Fibroblast of gingiva (primary cell): ENCODE measurements at regions not wholly inside any gene's neighbourhood (a gene's known extent, or its start where the extent isn't known, plus 50 kb on each side); places are given as distances from the start of the nearest gene placed in this dataset.
"Not testable (repeated sequence)": the region's sequence is repeated elsewhere in the genome, so short reads cannot be mapped to it uniquely, and the experiment has no call there.

Experiments used
- DNase-seq: peaks from one replicate; pipeline ENCODE4 v3.0.0-alpha.2; 2011; ENCODE audit warnings: low read depth

DNA sequence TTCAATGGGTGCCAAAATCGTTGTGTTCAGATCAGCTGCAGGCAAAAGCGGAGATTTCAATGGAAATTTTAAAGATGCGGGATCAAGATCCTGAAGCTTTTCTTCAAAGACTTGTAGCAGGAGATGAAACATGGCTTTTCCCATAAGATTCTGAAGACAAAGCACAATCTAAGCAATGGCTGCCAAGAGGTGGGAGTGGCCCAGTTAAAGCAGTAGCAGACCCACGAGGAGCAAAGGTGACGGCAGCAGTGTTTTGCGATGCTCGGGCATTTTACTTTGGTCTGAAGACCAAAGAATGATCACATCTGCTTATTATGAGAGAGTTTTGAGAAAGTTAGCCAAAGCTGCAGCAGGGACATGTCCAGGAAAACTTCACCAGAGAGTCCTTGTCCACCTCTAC is 222.9 kb downstream of the DSC3 start:
- DNase-seq: no peak

DNA sequence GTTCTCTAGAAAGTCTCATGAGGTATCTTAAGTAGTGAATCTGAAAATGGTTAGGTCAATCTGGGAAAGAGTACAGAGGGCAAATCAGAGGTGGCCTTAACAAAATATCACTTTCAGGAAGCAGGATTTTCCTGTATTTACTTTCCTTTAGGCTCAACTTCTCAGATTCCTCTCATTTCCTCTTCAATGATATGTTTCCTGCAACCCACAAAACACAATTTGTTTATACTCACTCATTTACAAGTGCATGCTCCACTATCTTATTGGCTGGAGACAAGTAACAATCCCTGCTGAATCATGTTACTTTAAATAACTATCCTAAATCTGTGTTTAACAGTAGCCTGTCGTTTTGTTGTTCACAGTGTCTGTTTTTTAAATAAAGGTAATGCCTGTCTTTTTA is 228.1 kb downstream of the DSC3 start:
- no peak for DNase-seq

DNA sequence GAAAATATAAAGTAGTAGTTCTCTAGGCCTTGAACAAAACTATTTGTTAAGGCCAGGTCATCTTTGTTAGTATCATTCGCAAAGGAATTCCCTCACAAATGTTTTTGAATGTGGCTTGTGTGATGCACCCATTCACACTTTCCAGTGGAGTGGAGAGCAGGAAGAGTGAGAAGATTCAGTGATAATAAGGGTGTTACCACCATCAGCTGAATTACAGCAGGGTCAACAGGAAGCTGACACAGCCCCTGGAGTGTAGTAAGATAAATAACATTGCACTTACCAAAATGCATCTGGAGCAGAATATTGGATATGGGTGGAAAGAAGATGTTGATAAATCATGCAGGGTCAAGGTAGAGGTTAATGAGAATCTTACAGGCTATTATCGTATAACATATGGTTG is 231.0 kb downstream of the DSC3 start:
- DNase-seq: no peak

DNA sequence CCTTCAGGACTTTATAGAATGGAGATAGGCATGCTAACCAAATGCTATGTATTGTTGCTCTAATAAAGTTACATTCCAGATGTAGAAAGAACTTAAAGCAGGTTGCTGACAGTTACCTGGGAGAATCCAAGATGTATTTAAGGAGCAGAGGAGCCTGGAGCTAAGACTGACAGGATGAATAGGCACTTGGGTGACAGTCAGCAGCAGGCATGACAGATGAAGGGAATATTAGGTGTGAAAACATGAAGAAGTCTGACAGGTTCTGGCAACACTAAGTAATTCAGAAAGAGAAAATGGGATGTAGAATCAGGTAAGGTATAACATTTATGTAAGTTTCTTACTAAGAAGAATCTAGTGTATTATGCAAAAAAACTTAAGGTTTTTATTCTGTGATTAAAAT is 232.0 kb downstream of the DSC3 start:
- DNase-seq: no peak

DNA sequence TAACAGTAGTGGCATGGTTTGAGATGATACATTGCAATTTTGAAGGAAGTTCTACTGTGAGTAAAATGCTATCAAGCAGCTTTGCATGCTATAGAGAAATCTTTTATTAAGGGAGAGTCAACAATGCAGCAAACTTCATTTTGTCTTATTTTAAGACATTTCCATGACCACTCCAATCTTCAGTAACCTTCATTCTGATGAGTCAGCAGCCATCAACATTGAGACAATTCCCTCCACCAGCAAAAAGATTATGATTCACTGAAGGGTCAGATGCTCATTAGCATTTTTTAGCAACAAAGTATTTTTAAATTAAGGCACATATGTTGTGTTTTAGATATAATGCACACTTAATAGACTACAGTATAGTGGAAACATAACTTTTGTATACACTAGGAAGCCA is 235.7 kb downstream of the DSC3 start:
- DNase-seq: no peak

DNA sequence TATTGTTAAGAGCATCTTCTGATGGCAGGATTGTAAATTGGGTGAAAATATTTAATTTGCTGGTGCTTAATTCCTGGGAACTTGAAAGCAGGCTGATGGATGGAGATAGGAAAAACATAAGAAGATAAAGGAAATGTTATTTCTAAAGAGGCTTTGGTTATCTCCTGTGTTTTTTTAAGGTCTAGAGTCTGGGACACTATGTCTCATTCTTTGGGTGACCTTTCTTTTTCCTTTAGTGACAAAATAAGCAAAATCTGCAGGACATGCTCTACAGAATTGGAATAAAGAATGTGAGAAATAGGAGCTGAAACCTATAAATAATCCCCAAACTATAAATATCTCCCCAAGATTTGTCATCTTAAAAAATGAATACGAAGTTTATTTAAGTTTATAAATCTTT is 241.7 kb downstream of the DSC3 start:
- DNase-seq: no peak

DNA sequence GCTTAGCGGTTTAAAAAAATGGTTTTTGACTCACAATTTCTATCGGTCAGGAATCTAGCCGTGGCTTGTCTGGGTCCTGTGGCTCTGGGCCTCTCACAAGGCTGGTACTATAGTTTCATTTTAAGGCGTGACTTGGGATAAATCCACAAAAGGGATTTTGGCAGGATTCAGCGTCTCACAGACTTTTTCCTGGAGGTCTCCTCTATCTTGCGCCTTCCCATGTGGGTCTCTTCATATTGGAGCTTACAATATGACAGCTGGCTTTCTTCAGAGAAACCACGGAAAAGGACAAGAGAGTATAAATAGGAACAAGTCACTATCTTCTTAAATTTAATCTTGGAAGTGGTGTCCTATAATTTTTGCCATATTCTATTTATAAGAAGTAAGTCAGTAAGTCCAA is 250.5 kb downstream of the DSC3 start:
- DNase-seq: no peak

DNA sequence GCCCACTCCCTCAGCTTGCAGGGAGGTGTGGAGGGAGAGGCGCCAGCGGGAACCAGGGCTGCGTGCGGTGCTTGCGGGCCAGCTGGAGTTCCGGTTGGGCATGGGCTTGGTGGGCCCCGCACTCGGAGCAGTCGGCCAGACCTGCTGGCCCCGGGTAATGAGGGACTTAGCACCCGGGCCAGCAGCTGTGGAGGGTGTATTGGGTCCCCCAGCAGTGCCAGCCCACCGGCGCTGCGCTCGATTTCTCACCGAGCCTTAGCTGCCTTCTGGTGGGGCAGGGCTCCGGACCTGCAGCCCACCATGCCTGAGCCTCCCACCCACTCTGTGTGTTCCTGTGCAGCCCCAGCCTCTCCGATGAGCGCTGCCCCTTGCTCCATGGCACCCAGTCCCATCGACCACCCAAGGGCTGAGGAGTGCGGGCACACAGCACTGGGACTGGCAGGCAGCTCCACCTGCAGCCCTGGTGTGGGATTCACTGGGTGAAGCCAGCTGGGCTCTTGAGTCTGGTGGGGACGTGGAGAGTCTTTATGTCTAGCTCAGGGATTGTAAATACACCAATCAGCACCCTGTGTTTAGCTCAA is 254.0 kb downstream of the DSC3 start:
- DNase-seq: not testable (repeated sequence)

DNA sequence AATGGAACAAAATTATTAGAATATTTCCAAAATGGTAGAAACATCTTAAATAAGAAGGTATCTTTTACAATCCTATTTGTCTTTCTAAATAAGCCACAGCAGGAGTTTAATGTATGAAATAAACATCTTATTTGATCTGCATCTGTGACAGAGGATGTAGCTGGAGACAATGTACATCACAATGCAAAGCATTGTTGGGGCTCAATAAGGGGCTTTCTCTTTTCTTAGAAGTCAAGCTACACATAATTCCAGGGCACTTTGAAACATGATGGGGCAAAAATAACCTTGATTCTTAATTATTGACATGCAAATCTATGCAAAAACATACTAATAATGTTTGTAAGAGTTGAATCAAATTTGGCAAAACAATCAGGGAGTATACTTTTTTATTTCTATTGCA is 255.1 kb downstream of the DSC3 start:
- no peak for DNase-seq

DNA sequence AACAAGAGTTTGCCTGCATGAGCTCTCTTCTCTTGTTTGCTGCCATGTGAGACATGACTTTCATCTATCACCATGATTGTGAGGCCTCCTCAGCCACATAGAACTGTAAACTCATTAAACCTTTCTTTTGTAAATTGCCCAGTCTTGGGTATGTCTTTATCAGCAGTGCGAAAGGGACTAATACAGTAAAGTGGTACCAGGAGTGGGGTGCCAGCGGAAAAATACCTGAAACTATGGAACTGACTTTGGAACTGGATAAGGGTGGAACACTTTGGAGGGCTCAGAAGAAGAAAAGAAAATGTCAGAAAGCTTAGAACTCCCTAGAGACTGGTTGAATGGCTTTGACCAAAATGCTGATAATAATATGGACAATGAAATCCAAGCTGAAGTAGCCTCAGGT is 260.9 kb downstream of the DSC3 start:
- no peak for DNase-seq

DNA sequence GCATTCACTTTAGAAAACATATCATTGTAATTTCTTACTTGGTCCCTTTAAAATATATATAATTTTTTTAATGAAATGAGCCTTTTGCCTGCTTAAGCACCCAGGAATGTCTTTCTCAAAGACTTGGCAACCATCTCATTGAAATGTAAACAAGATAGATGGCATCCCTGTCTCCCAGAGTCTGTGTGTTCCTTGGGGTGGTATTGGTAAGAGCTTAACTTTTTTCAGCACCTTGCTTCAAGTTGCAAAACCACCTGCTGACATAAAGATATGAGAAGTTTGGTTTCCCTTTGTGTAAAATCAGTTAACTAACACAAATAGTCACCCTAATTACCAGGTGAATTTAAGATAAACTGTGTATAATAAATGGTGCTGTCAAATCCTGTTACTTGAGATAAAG is 266.9 kb downstream of the DSC3 start:
- no peak for DNase-seq

DNA sequence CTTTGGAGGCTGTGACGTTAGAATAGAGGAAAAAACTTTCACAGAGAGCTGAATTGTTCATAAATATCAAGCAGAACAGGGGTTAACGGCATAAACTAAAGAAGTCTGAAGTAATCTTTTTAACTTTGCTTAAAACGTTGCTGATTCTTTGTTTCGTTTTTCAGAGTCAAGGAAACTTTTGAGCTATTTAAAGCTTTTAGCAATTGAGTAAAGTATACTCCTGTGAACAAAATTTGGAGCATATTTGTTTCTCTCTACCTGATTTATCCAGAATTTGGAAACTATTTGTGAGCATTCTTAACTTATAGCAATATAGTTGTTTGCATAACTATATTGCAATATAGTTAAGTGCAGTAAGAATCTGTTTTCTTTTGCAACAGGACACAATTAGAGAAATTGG is 270.4 kb downstream of the DSC3 start:
- DNase-seq: not testable (repeated sequence)

DNA sequence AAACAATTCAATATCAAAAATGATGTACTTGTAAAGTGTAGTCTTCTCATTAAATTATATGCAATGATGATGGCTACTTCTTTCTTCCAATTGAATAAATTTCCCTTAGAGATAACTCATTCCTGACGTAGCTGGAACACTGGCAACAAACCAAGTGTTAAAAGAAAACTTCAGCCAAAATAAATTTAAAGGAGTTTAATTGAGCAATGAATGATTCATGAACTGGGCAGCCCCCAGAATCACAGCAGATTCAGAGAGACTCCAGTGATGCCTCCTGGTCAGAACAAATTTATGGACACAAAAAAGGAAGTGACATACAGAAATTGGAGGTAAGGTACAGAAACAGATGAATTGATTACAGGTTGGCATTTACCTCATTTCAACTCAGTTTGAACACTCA is 276.5 kb downstream of the DSC3 start:
- no peak for DNase-seq

DNA sequence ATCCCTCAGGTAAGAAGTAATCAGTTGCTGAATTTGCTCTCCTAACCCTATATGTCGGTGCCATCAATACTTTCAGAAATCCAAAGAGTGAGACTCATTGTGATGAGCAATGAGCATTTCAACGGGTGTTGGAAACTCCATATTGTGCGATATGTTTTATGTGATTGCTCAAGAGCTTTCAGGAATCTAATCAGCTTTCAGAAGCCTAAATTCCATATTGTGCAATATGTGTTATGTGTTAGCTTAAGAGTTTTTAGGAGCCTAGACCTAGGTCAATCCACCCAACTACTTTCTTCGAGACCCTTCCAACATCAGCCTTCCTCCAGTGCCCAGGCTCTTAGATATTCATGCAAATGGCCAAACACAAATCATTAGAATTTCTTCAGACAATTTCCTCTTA is 277.3 kb downstream of the DSC3 start:
- DNase-seq: no peak

DNA sequence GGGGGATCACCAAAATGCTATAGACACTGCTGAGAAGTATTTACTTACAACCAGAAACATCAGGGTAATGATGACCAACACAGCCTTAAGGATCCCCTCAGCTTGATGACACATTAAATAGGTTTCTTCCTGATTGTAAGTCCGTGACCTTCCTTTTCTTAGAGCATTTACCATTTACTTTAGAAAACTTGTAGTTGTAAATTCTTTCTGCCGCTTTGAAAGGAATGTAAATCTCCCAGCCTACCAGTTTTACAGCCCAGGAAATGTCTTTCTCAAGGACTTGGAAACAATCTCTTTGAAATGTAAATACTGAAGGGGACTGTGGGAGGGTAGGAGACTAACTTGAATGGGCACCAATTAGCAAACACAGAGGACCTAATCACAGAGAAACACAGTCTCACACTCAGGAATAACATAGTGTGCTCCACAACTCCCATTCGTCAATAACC is 278.6 kb downstream of the DSC3 start:
- no peak for DNase-seq

DNA sequence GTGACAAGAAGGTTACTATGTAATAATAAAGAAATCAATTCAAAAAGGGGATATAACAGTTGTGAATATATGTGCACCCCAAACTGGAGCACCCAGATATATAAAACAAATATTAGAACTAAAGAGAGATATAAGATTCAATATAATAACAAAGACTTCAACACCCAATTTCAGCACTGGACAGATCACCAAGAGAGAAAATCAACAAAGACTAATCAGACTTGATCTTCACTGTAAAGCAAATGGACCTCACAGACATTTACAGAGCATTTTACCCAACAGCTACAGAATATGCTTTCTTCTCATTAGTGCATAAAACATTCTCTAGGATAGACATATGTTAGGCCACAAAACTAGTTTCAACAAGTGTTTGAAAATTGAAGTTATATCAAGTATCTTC is 287.7 kb downstream of the DSC3 start:
- no peak for DNase-seq

DNA sequence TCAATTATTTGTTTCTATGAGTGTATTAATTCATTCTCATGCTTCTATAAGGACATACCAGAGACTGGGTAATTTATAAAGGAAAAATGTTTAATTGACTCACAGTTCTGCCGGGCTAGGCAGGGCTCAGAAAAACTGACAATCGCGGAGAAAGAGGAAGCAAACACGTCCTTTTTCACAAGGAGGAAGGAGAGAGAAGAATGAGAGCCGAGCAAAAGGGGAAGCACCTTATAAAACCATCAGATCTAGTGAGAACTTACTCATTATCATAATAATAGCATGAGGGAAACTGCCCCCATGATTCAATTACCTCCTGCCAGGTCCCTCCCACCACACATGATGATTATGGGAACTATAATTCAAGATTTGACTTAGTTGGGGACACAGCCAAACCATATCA is 294.0 kb downstream of the DSC3 start:
- no peak for DNase-seq

DNA sequence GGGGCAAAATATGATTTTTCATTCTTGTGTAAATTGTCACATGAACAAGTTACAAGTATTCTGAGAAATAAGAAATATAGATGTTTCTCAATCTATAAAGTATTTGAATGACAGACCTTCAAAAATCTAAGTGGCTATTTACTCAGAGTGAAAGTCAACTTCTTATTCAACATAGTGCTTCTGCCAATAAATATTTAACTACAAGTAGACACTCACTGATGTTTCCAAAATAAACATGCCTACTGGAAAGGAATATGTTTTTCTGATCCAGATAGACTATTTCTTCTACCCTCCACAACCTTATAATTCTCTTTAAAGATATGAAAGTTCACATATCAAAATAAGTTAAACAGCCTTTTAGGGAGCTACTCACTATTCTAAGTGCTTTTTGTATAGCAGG is 296.3 kb downstream of the DSC3 start:
- no peak for DNase-seq

DNA sequence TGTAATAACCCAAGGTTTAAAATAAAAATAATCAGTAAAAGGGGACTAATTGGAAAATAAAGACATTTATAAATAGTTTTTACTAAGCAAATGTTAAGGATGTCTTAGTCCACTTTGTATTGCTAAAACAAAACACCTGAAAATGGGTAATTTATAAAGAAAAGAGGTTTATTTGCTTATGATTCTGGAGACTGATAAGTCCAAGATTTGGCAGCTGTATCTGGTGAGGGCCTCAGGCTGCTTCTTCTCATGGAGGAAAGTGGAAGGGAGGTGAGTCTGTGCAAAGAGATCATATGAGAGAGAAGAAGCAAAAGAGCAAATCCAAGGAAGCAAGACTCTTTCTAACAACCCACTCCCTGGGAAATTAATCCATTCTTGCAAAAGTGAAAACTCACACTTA is 299.5 kb downstream of the DSC3 start:
- DNase-seq: no peak

DNA sequence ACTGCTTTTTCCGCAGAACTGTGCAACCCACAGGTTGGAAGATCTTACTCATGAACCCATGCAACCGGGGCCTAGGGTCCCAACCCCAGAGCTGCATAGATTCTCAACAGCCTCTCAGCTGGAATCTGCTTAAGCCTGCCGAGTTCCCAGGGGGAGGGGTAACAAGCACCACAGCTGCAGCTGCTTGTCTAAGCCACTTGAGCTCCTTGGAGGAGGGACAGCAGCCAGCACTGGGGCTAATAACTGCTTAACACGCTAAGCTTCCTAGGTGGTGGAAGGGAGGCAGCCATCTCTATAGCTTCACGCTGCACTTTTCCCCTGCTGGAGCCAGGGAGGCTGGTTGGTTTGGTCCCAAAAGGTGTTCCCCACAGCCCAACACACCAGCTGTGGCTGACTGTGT is 311.6 kb downstream of the DSC3 start:
- no peak for DNase-seq

DNA sequence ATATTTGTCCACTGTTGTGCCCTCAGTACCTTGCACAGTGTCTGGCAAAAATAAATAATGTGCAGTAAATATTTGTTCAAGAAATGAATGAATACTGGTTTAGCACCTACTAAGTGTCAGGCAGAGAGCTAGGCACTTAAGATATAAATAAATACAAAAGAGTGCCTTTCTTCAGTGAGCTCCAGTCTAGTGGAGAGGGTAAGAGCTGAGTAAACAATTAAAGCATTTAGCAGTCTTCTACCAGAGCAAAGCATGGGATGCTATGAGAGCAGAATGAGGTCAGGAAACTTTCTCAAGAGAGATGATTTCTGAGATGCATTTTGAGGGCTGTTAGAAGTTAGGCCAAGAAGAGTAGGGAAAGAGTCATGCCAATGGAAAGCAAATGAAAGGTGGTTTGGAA is 314.7 kb downstream of the DSC3 start:
- no peak for DNase-seq

DNA sequence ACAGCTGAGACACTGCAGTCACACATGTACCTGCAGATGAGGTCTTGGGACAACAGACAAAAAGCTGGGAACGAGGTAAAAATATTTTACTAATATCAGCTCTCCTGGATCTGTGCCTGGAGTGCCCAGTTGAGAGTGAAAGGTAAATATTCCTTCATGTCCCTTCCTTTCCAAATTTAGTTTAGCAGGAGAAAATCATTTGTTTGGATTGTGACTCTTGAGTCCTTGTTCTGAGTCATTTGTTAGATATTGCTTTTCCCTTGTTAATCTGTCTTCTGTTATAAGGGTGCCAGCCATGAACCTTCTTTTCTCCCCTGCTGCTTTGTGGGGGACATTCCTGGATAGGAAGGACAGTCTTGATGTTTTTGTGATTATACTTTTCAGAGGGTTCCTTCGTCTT is 329.2 kb downstream of the DSC3 start:
- no peak for DNase-seq

DNA sequence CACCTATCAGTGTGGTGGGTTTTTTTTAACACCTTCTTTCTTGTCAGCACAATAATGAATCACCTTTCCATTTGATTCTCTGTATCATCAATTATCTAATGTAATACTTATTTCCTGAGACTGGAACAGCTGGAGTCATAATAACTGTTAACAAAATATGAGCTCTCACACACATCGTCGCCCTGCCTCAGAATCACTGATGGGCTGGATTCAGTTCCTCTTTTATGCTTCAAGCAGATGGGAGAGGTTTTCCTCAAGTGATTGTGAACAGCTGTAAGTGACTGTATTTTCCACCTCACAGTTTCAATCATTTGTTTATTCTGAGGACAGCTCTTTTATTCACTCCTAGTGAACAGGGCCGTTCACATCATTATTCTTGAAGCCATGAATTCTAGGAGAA is 330.2 kb downstream of the DSC3 start:
- no peak for DNase-seq

DNA sequence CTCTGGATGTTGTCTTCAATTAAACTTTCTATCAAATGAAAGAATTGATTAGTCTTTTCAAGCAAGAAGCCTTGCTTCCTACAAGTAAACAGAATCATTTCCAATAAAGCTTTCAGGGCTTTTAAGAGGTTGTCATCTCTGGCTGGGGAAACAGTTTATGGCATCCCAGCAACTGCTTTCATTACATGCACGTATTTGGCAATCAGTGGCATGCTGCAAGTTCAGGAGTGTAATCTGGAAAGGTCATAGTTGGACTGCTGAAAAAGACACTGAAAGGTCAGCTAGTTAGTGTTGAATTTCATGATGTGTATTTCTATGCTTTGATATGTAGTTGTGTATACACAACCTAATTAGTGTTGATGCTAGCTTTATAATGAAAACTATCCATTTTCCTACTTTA is 332.9 kb downstream of the DSC3 start:
- no peak for DNase-seq

DNA sequence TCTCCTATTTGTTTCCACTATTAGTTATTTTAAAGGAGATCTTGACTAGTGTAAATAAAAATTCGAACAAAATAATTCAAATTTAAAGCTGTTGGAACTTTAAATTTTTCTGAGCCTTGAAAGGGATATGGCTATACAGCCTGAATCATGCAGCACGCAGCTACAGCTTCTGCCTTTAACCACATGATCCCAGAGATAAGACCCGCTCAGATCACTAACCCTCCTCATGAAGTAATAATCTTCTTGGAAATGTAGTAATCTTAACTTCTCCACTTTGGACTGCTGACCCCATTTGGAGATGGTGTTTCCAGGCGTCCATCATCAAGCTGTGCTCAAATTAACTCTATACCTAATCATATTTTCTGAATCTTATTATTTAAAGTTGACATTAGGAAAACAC is 336.6 kb downstream of the DSC3 start:
- DNase-seq: no peak
